ENCODE measurements at regions not wholly inside any gene's neighbourhood (a gene's known extent, or its start where the extent isn't known, plus 50 kb on each side); places are given as distances from the start of the nearest gene placed in this dataset.

DNA sequence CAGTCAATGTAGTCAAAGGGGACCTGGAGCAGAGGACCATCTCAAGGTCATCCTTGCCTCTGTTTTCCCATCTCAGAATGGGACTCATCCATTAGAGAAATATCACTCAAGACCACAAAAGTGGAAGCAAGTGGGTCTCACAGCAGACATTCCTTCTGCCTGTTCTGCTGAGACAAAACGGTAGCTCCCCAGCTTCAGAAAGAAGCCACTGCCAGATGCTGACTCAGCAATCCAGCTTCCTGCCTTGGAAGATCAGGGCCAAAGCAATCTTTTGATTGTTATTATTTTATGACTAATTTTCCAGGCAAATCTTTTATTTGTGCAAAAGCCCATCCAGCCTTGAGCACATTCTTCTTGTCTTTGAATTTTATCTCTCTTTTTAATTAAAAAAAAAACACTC is 86.8 kb downstream of the CCT6B start:
- no peak for DNase-seq
- Histone ChIP-seq H3K4me3 (no peak overlapping the region), H3K9me3 (no peaks in the 10 kb centered on the region), H3K27me3 (no peaks in the 10 kb centered on the region), H3K36me3 (no peaks in the 10 kb centered on the region), H3K27ac (no peak overlapping the region), H3K4me1 (no peaks in the 10 kb centered on the region)
- TF ChIP-seq POLR2A (IDR thresholded peaks at IDR 0.05): no peak
- no peak for TF ChIP-seq CTCF (IDR thresholded peaks at IDR 0.05)
- WGBS (ENCODE audit: insufficient coverage, low coverage, low lambda C conversion rate, missing lambda C conversion rate): 14% methylated on average over 1 of the region's 1 CpG
- no peak for ATAC-seq
- intact Hi-C loops (cut with DNase I): no loop called here

DNA sequence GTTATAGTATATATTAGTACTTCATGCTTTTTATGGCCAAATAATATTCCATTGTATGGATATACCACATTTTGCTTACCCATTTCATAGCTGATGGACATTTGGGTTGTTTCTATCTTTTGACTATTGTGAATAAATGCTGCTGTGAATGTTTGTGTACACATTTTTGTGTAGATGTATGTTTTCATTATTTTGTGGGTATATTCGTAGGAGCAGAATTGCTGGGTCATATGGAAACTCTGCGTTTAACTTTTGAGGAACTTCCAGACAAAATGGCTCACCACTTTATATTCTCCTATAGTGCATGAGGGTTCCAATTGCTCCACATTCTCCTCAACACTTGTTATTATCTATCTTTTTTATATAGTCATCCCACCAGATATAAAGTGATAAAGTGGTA is 88.6 kb downstream of the CCT6B start:
- Histone ChIP-seq H3K36me3 (no peaks in the 10 kb centered on the region), H3K9me3 (no peaks in the 10 kb centered on the region), H3K27me3 (no peaks in the 10 kb centered on the region), H3K27ac (no peak overlapping the region), H3K4me3 (no peak overlapping the region), H3K4me1 (no peaks in the 10 kb centered on the region)
- TF ChIP-seq POLR2A (IDR thresholded peaks at IDR 0.05) (no peak), CTCF (IDR thresholded peaks at IDR 0.05) (no peak)
- no peak for ATAC-seq
- no peak for DNase-seq
- intact Hi-C loops (cut with DNase I): no loop called here
- WGBS (ENCODE audit: insufficient coverage, low coverage, low lambda C conversion rate, missing lambda C conversion rate): 85% methylated on average over 2 of the region's 2 CpGs

DNA sequence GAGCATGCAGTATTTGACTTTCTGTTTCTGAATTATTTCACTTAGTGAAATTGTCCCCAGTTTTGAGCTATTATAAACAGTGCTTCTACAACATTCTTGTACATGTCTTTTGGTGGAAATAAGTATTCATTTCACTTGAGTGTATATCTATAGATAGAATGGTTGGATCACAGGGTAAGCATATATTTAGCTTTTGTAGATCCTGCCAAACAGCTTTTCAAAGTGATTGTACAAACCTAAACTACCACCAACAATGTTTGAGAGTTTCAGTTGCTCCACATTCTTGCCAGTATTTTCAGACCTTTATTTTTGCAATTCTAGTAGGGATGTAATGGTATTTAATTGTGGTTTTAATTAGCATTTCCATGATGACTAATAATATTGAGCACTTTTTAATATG is 91.6 kb downstream of the CCT6B start:
- intact Hi-C loops (cut with DNase I): no loop called here
- no peak overlapping the region for H3K27ac ChIP-seq
- DNase-seq (no peak), ATAC-seq (no peak)
- H3K4me1 ChIP-seq: no peaks in the 10 kb centered on the region
- no peak overlapping the region for H3K4me3 ChIP-seq
- H3K36me3 ChIP-seq: no peaks in the 10 kb centered on the region
- H3K9me3 ChIP-seq: no peaks in the 10 kb centered on the region
- no peaks in the 10 kb centered on the region for H3K27me3 ChIP-seq
- no peak for TF ChIP-seq CTCF (IDR thresholded peaks at IDR 0.05)
- TF ChIP-seq POLR2A (IDR thresholded peaks at IDR 0.05): no peak

DNA sequence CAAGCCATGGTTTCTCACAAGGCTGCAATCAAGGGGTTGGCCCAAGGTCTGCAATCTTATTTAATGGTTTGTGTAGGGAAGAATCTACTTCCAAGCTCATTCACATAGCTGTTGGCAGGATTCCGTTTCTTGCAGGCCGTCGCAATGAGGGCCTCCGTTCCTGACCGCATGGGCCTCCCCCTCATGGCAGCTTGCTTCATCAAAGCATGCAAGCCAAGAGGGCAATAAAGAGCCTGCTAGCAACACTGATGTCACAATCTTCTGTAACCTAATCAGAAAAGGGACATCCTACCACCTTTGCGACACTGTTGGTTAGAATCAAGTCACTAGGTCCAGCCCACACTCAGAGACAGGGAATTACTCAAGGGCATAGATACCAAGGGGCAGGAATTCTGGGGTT is 95.5 kb downstream of the CCT6B start:
- 58% methylated on average over 4 of the region's 6 CpGs for WGBS (ENCODE audit: insufficient coverage, low coverage, low lambda C conversion rate, missing lambda C conversion rate)
- intact Hi-C loops (cut with DNase I): no loop called here
- no peak overlapping the region for H3K27ac ChIP-seq
- no peaks in the 10 kb centered on the region for H3K27me3 ChIP-seq
- no peaks in the 10 kb centered on the region for H3K4me1 ChIP-seq
- no peak for TF ChIP-seq POLR2A (IDR thresholded peaks at IDR 0.05)
- no peak for TF ChIP-seq CTCF (IDR thresholded peaks at IDR 0.05)
- H3K36me3 ChIP-seq: no peaks in the 10 kb centered on the region
- no peak for DNase-seq
- no peak overlapping the region for H3K4me3 ChIP-seq
- no peaks in the 10 kb centered on the region for H3K9me3 ChIP-seq
- ATAC-seq: no peak

DNA sequence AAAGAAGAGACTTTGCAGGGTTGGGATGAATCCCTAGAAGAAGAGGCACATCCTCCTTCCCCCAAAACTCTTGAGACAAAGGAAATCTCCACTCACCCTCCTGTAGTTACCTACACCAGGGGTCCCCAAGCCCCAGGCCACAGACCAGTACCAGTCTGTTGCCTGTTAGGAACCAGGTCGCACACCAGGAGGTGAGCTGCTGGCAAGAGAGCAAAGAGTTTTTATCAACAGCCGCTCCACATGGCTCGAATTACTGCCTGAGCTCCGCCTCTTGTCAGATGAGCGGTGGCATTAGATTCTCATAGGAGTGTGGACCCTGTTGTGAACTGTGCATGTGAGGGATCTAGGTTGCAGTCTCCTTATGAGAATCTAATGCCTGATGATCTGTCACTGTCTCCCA is 98.9 kb downstream of the CCT6B start:
- H3K4me1 ChIP-seq: no peaks in the 10 kb centered on the region
- intact Hi-C loops (cut with DNase I): no loop called here
- TF ChIP-seq CTCF (IDR thresholded peaks at IDR 0.05): no peak
- TF ChIP-seq POLR2A (IDR thresholded peaks at IDR 0.05): no peak

More for the DNA sequence above, 98.9 kb downstream of the CCT6B start:
- no peak overlapping the region for H3K4me3 ChIP-seq
- DNase-seq (no peak), ATAC-seq (no peak)
- no peaks in the 10 kb centered on the region for H3K9me3 ChIP-seq
- 33% methylated on average over 4 of the region's 5 CpGs for WGBS (ENCODE audit: insufficient coverage, low coverage, low lambda C conversion rate, missing lambda C conversion rate)
- no peak overlapping the region for H3K27ac ChIP-seq
- no peaks in the 10 kb centered on the region for H3K27me3 ChIP-seq
- H3K36me3 ChIP-seq: no peaks in the 10 kb centered on the region

All from right lobe of liver (tissue), 6 donors.